HG02885 (cell line): ENCODE measurements at regions not wholly inside any gene's neighbourhood (a gene's known extent, or its start where the extent isn't known, plus 50 kb on each side); places are given as distances from the start of the nearest gene placed in this dataset.
"Not testable (repeated sequence)": the region's sequence is repeated elsewhere in the genome, so short reads cannot be mapped to it uniquely, and the experiment has no call there.

Experiments
- ATAC-seq: cut with Tn5 transposase; IDR thresholded peaks from one replicate; pipeline ENCODE4 v1.9.1; 2021; ENCODE audit warnings: mild to moderate bottlenecking; ENCODE audit not compliant: unreplicated experiment, poor library complexity

- ATAC-seq: no peak
Observed at GRCh38 chr15:20348291-20348899, 193.2 kb downstream of the GOLGA6L6 start.

GRCh38 chr15:20346082-20346805 lies 195.4 kb downstream of the GOLGA6L6 start:
- no peak for ATAC-seq

- no peak for ATAC-seq
Observed at GRCh38 chr15:20345401-20345958, 196.1 kb downstream of the GOLGA6L6 start.

GRCh38 chr15:20344601-20345400 lies 196.8 kb downstream of the GOLGA6L6 start:
- ATAC-seq: no peak

- ATAC-seq: not testable (repeated sequence)
Observed at GRCh38 chr15:20343395-20344211, 198.0 kb downstream of the GOLGA6L6 start.

- not testable (repeated sequence) for ATAC-seq
Observed at GRCh38 chr15:20342601-20343394, 198.8 kb downstream of the GOLGA6L6 start.

GRCh38 chr15:20341901-20342600 lies 199.5 kb downstream of the GOLGA6L6 start:
- ATAC-seq: no peak

GRCh38 chr15:20340931-20341661 lies 200.5 kb downstream of the GOLGA6L6 start:
- no peak for ATAC-seq

GRCh38 chr15:20340331-20340811 lies 201.2 kb downstream of the GOLGA6L6 start:
- no peak for ATAC-seq

GRCh38 chr15:20339086-20339791 lies 202.4 kb downstream of the GOLGA6L6 start:
- not testable (repeated sequence) for ATAC-seq

GRCh38 chr15:20338671-20339070 lies 202.9 kb downstream of the GOLGA6L6 start:
- not testable (repeated sequence) for ATAC-seq

GRCh38 chr15:20337238-20337637 lies 204.4 kb downstream of the GOLGA6L6 start:
- not testable (repeated sequence) for ATAC-seq

GRCh38 chr15:20334451-20334850 lies 207.1 kb downstream of the GOLGA6L6 start:
- ATAC-seq: not testable (repeated sequence)

- not testable (repeated sequence) for ATAC-seq
Observed at GRCh38 chr15:20325751-20326150, 215.8 kb downstream of the GOLGA6L6 start.

GRCh38 chr15:20317132-20317531 lies 224.5 kb downstream of the GOLGA6L6 start:
- ATAC-seq: not testable (repeated sequence)

GRCh38 chr15:20311014-20311680 lies 230.5 kb downstream of the GOLGA6L6 start:
- not testable (repeated sequence) for ATAC-seq

- no peak for ATAC-seq
Observed at GRCh38 chr15:20310603-20311002, 231.0 kb downstream of the GOLGA6L6 start.
